ENCODE measurements at regions not wholly inside any gene's neighbourhood (a gene's known extent, or its start where the extent isn't known, plus 50 kb on each side); places are given as distances from the start of the nearest gene placed in this dataset.

GRCh38 chr12:127271776-127272175, 995.2 kb upstream of the TMEM132C start:
- Histone ChIP-seq H3K14ac (ENCODE audit: low read length) (no peak overlapping the region), H4K91ac (ENCODE audit: low read depth, low read length, poor library complexity) (no peak overlapping the region), H3K27ac (replicated peaks; ENCODE audit: low read length) (no peak overlapping the region), H2BK15ac (ENCODE audit: low read length) (no peak overlapping the region), H3K18ac (ENCODE audit: low read length) (no peak overlapping the region), H3K27me3 (ENCODE audit: control insufficient read depth in 3 of 3, insufficient read depth in 3 of 3, low read depth in 1 of 3, low read length in 3 of 3) (no peaks in the 10 kb centered on the region), H2BK12ac (ENCODE audit: low read length) (no peak overlapping the region), H3K79me1 (ENCODE audit: low read depth, low read length) (no peaks in the 10 kb centered on the region), H2BK5ac (ENCODE audit: low read length) (no peak overlapping the region), H3K36me3 (replicated peaks in 1 of 2; ENCODE audit: control insufficient read depth in 2 of 2, insufficient read depth in 2 of 2, low read length in 2 of 2) (no peaks in the 10 kb centered on the region), H3K23ac (ENCODE audit: low read depth, low read length, poor library complexity) (no peak overlapping the region), H4K8ac (ENCODE audit: low read depth, low read length) (no peak overlapping the region), H2AFZ (ENCODE audit: low read length) (no peak overlapping the region), H2AK5ac (ENCODE audit: low read depth, low read length) (no peak overlapping the region), H2BK120ac (ENCODE audit: low read depth, low read length) (no peak overlapping the region), H3K4me2 (ENCODE audit: insufficient read depth, low read length, poor library complexity, severe bottlenecking) (no peak overlapping the region), H3K9me3 (replicated peaks in 1 of 2; ENCODE audit: control insufficient read depth in 2 of 2, insufficient read depth in 1 of 2, low read depth in 1 of 2, low read length in 2 of 2) (no peaks in the 10 kb centered on the region), H3K4me1 (ENCODE audit: control insufficient read depth in 2 of 2, insufficient read depth in 1 of 2, low read depth in 1 of 2, low read length in 2 of 2) (no peaks in the 10 kb centered on the region), H3K4me3 (ENCODE audit: low read length in 2 of 2) (no peak overlapping the region), H3K9ac (ENCODE audit: low read depth, low read length, poor library complexity) (no peak overlapping the region), H3K4ac (ENCODE audit: low read length) (no peak overlapping the region)
- no peak for DNase-seq (ENCODE audit: low spot score)
- no CpG with 5 or more reads among the region's 10 CpGs for WGBS, 2 donors (ENCODE audit: extremely low coverage in 2 of 2, insufficient read length in 2 of 2, insufficient replicate concordance in 1 of 2)

DNA sequence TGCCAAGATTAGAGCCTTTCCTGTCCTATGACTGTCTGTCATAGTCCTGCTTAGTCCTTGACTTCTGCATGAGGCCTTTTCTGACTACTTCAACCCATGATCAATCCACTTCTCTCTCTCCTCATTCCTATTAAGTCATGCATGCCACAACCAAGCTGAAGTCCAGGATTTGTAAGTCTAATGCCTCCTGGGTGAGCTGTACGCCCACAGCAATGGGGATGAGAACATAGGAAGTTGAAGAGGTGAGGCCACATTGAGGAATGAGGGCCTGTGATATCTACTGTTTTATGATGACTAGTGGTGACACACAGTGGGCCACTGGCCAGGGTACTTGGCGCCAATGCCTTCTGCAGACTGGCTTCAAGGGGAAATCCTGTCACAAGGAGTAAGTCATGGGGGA, 994.1 kb upstream of the TMEM132C start:
- Histone ChIP-seq H3K18ac (ENCODE audit: low read length) (no peak overlapping the region), H3K27ac (replicated peaks; ENCODE audit: low read length) (no peak overlapping the region), H4K8ac (ENCODE audit: low read depth, low read length) (no peak overlapping the region), H3K4me2 (ENCODE audit: insufficient read depth, low read length, poor library complexity, severe bottlenecking) (no peak overlapping the region), H2BK5ac (ENCODE audit: low read length) (no peak overlapping the region), H3K79me1 (ENCODE audit: low read depth, low read length) (no peaks in the 10 kb centered on the region), H3K27me3 (ENCODE audit: control insufficient read depth in 3 of 3, insufficient read depth in 3 of 3, low read depth in 1 of 3, low read length in 3 of 3) (no peaks in the 10 kb centered on the region), H2AFZ (ENCODE audit: low read length) (no peak overlapping the region), H3K9me3 (replicated peaks in 1 of 2; ENCODE audit: control insufficient read depth in 2 of 2, insufficient read depth in 1 of 2, low read depth in 1 of 2, low read length in 2 of 2) (no peaks in the 10 kb centered on the region), H3K23ac (ENCODE audit: low read depth, low read length, poor library complexity) (no peak overlapping the region), H3K14ac (ENCODE audit: low read length) (no peak overlapping the region), H2AK5ac (ENCODE audit: low read depth, low read length) (no peak overlapping the region), H4K91ac (ENCODE audit: low read depth, low read length, poor library complexity) (no peak overlapping the region), H3K4me1 (ENCODE audit: control insufficient read depth in 2 of 2, insufficient read depth in 1 of 2, low read depth in 1 of 2, low read length in 2 of 2) (no peaks in the 10 kb centered on the region), H2BK12ac (ENCODE audit: low read length) (no peak overlapping the region), H3K4me3 (ENCODE audit: low read length in 2 of 2) (no peak overlapping the region), H3K9ac (ENCODE audit: low read depth, low read length, poor library complexity) (no peak overlapping the region), H2BK15ac (ENCODE audit: low read length) (no peak overlapping the region), H3K4ac (ENCODE audit: low read length) (no peak overlapping the region), H3K36me3 (replicated peaks in 1 of 2; ENCODE audit: control insufficient read depth in 2 of 2, insufficient read depth in 2 of 2, low read length in 2 of 2) (no peaks in the 10 kb centered on the region), H2BK120ac (ENCODE audit: low read depth, low read length) (no peak overlapping the region)
- WGBS, 2 donors (ENCODE audit: extremely low coverage in 2 of 2, insufficient read length in 2 of 2, insufficient replicate concordance in 1 of 2) = no CpG with 5 or more reads among the region's 2 CpGs
- DNase-seq (ENCODE audit: low spot score) = no peak

- Histone ChIP-seq H3K36me3 (replicated peaks in 1 of 2; ENCODE audit: control insufficient read depth in 2 of 2, insufficient read depth in 2 of 2, low read length in 2 of 2) (no peaks in the 10 kb centered on the region), H3K23ac (ENCODE audit: low read depth, low read length, poor library complexity) (no peak overlapping the region), H3K9me3 (replicated peaks in 1 of 2; ENCODE audit: control insufficient read depth in 2 of 2, insufficient read depth in 1 of 2, low read depth in 1 of 2, low read length in 2 of 2) (no peaks in the 10 kb centered on the region), H2AFZ (ENCODE audit: low read length) (no peak overlapping the region), H3K4me2 (ENCODE audit: insufficient read depth, low read length, poor library complexity, severe bottlenecking) (no peak overlapping the region), H2BK120ac (ENCODE audit: low read depth, low read length) (no peak overlapping the region), H3K14ac (ENCODE audit: low read length) (no peak overlapping the region), H2AK5ac (ENCODE audit: low read depth, low read length) (no peak overlapping the region), H3K4ac (ENCODE audit: low read length) (no peak overlapping the region), H3K4me1 (ENCODE audit: control insufficient read depth in 2 of 2, insufficient read depth in 1 of 2, low read depth in 1 of 2, low read length in 2 of 2) (no peaks in the 10 kb centered on the region), H3K27ac (replicated peaks; ENCODE audit: low read length) (no peak overlapping the region), H3K79me1 (ENCODE audit: low read depth, low read length) (no peaks in the 10 kb centered on the region), H3K4me3 (ENCODE audit: low read length in 2 of 2) (no peak overlapping the region), H4K91ac (ENCODE audit: low read depth, low read length, poor library complexity) (no peak overlapping the region), H2BK5ac (ENCODE audit: low read length) (no peak overlapping the region), H3K27me3 (ENCODE audit: control insufficient read depth in 3 of 3, insufficient read depth in 3 of 3, low read depth in 1 of 3, low read length in 3 of 3) (no peaks in the 10 kb centered on the region), H2BK15ac (ENCODE audit: low read length) (no peak overlapping the region), H4K8ac (ENCODE audit: low read depth, low read length) (no peak overlapping the region), H3K9ac (ENCODE audit: low read depth, low read length, poor library complexity) (no peak overlapping the region), H2BK12ac (ENCODE audit: low read length) (no peak overlapping the region), H3K18ac (ENCODE audit: low read length) (no peak overlapping the region)
- no CpG with 5 or more reads among the region's 3 CpGs for WGBS, 2 donors (ENCODE audit: extremely low coverage in 2 of 2, insufficient read length in 2 of 2, insufficient replicate concordance in 1 of 2)
- DNase-seq (ENCODE audit: low spot score) = no peak
Measured at GRCh38 chr12:127273626-127274025, 993.3 kb upstream of the TMEM132C start.

DNA sequence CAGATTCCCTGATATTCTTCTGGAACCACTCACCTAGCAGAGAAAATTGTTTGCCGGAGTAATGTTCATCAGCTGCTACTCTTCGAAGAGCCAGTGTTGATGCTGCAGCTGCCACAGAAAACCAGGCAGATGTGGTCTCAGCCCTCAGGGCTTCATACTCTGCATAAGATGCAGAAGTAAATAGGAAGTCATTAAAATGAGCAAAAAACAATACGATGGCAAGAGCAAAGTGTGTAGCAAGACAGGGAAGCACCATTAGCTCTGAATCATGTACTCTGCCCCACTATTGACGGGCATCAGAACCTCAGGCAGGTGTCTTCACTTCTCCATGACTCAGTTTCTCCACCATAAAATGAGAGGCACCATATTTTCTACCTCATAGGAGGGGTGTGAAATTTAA, 991.6 kb upstream of the TMEM132C start:
- H2AFZ ChIP-seq (ENCODE audit: low read length) = no peak overlapping the region
- no peak overlapping the region for H2BK5ac ChIP-seq (ENCODE audit: low read length)
- H3K9ac ChIP-seq (ENCODE audit: low read depth, low read length, poor library complexity) = no peak overlapping the region
- H2BK120ac ChIP-seq (ENCODE audit: low read depth, low read length) = no peak overlapping the region
- no peak overlapping the region for H2AK5ac ChIP-seq (ENCODE audit: low read depth, low read length)
- H3K27ac ChIP-seq (replicated peaks; ENCODE audit: low read length) = no peak overlapping the region
- H3K36me3 ChIP-seq (replicated peaks in 1 of 2; ENCODE audit: control insufficient read depth in 2 of 2, insufficient read depth in 2 of 2, low read length in 2 of 2) = no peaks in the 10 kb centered on the region
- no peak overlapping the region for H3K4me2 ChIP-seq (ENCODE audit: insufficient read depth, low read length, poor library complexity, severe bottlenecking)
- H3K79me1 ChIP-seq (ENCODE audit: low read depth, low read length) = no peaks in the 10 kb centered on the region
- H3K4ac ChIP-seq (ENCODE audit: low read length) = no peak overlapping the region
- no peak overlapping the region for H4K8ac ChIP-seq (ENCODE audit: low read depth, low read length)
- H3K27me3 ChIP-seq (ENCODE audit: control insufficient read depth in 3 of 3, insufficient read depth in 3 of 3, low read depth in 1 of 3, low read length in 3 of 3) = no peaks in the 10 kb centered on the region
- no peak overlapping the region for H3K4me3 ChIP-seq (ENCODE audit: low read length in 2 of 2)
- DNase-seq (ENCODE audit: low spot score) = no peak
- peaks cover 0 to 1% of the 10 kb centered on the region in 2 donors for H3K4me1 ChIP-seq (ENCODE audit: control insufficient read depth in 2 of 2, insufficient read depth in 1 of 2, low read depth in 1 of 2, low read length in 2 of 2)
- no peak overlapping the region for H3K14ac ChIP-seq (ENCODE audit: low read length)
- H4K91ac ChIP-seq (ENCODE audit: low read depth, low read length, poor library complexity) = no peak overlapping the region
- no peak overlapping the region for H3K23ac ChIP-seq (ENCODE audit: low read depth, low read length, poor library complexity)
- no CpG with 5 or more reads among the region's 4 CpGs for WGBS, 2 donors (ENCODE audit: extremely low coverage in 2 of 2, insufficient read length in 2 of 2, insufficient replicate concordance in 1 of 2)
- no peak overlapping the region for H3K18ac ChIP-seq (ENCODE audit: low read length)
- no peaks in the 10 kb centered on the region for H3K9me3 ChIP-seq (replicated peaks in 1 of 2; ENCODE audit: control insufficient read depth in 2 of 2, insufficient read depth in 1 of 2, low read depth in 1 of 2, low read length in 2 of 2)
- no peak overlapping the region for H2BK15ac ChIP-seq (ENCODE audit: low read length)
- H2BK12ac ChIP-seq (ENCODE audit: low read length) = no peak overlapping the region
